A172 (cell line): ENCODE measurements at regions not wholly inside any gene's neighbourhood (a gene's known extent, or its start where the extent isn't known, plus 50 kb on each side); places are given as distances from the start of the nearest gene placed in this dataset.
A peak's percentile ranks its signal among the peaks of the same experiment; 100 is the strongest.

Experiments used
- DNase-seq: peaks from one replicate; pipeline ENCODE4 v3.0.0-alpha.2; 2015; ENCODE audit warnings: low spot score

GRCh38 chr20:25135031-25135430, 53.1 kb upstream of the VSX1 start:
- no peak for DNase-seq

- DNase-seq = no peak
These were observed 54.1 kb upstream of the VSX1 start for GRCh38 chr20:25136056-25136455.

GRCh38 chr20:25136643-25137559, 55.0 kb upstream of the VSX1 start:
- DNase-seq = peak; percentile 97

- no peak for DNase-seq
These were observed 56.3 kb upstream of the ENTPD6 start for GRCh38 chr20:25139029-25139705.

GRCh38 chr20:25140968-25141367, 54.5 kb upstream of the ENTPD6 start:
- DNase-seq = no peak

GRCh38 chr20:25142435-25142834, 53.1 kb upstream of the ENTPD6 start:
- DNase-seq = no peak

GRCh38 chr20:25145131-25145530, 50.4 kb upstream of the ENTPD6 start:
- no peak for DNase-seq
